ENCODE measurements at regions not wholly inside any gene's neighbourhood (a gene's known extent, or its start where the extent isn't known, plus 50 kb on each side); places are given as distances from the start of the nearest gene placed in this dataset.
A peak's percentile ranks its signal among the peaks of the same experiment; 100 is the strongest.

GRCh38 chr1:214187121-214187900 is 93.6 kb upstream of the SMYD2 start:
- DNase-seq (ENCODE audit: low spot score in 2 of 2), result no peak
- peaks cover 0 to 16% (median 0%) of the 10 kb centered on the region in 4 donors for H3K4me1 ChIP-seq
- peak overlapping the region in 2 of 4 donors; percentile 14 to 35 for H3K4me3 ChIP-seq
- 6 to 10% methylated on average over 18 to 51 of the region's 51 CpGs for WGBS, 2 donors
- no peak overlapping the region for H3K27ac ChIP-seq
- no peaks in the 10 kb centered on the region for H3K36me3 ChIP-seq
- peaks cover 0 to 17% (median 3%) of the 10 kb centered on the region in 4 donors for H3K9me3 ChIP-seq
- H3K27me3 ChIP-seq, result peaks cover 0 to 57% of the 10 kb centered on the region in 2 donors
- no peak for TF ChIP-seq CTCF (IDR thresholded peaks at IDR 0.05)
- TF ChIP-seq EP300 (IDR thresholded peaks at IDR 0.05), result no peak
- no peak for TF ChIP-seq POLR2A (IDR thresholded peaks at IDR 0.05)

GRCh38 chr1:214187933-214188332 is 93.0 kb upstream of the SMYD2 start:
- Histone ChIP-seq H3K27ac (no peak overlapping the region), H3K9me3 (peaks cover 0 to 10% (median 2%) of the 10 kb centered on the region in 4 donors), H3K36me3 (no peaks in the 10 kb centered on the region), H3K4me3 (no peak overlapping the region), H3K4me1 (peaks cover 0 to 16% (median 0%) of the 10 kb centered on the region in 4 donors), H3K27me3 (peaks cover 0 to 57% of the 10 kb centered on the region in 2 donors)
- WGBS, 2 donors, result 48 to 56% methylated on average over 7 of the region's 7 CpGs
- DNase-seq (ENCODE audit: low spot score in 2 of 2), result no peak
- TF ChIP-seq CTCF (IDR thresholded peaks at IDR 0.05), result no peak

- TF ChIP-seq CTCF (IDR thresholded peaks at IDR 0.05), result no peak
- TF ChIP-seq POLR2A (IDR thresholded peaks at IDR 0.05), result no peak
- TF ChIP-seq EP300 (IDR thresholded peaks at IDR 0.05), result no peak
- no peak overlapping the region for H3K4me3 ChIP-seq
- H3K27ac ChIP-seq, result no peak overlapping the region
- H3K4me1 ChIP-seq, result peaks cover 0 to 19% (median 0%) of the 10 kb centered on the region in 4 donors
- 92% methylated on average over 2 of the region's 2 CpGs for WGBS, 2 donors
- DNase-seq (ENCODE audit: low spot score in 2 of 2), result no peak
- H3K36me3 ChIP-seq, result no peaks in the 10 kb centered on the region
- peaks cover 0 to 4% (median 0%) of the 10 kb centered on the region in 4 donors for H3K9me3 ChIP-seq
- peaks cover 0 to 57% of the 10 kb centered on the region in 2 donors for H3K27me3 ChIP-seq
These were observed 92.1 kb upstream of the SMYD2 start for GRCh38 chr1:214188835-214189234.

- no peak overlapping the region for H3K4me3 ChIP-seq
These were observed 87.9 kb upstream of the SMYD2 start for GRCh38 chr1:214192825-214193643.

GRCh38 chr1:214193691-214194090 is 87.3 kb upstream of the SMYD2 start:
- no peaks in the 10 kb centered on the region for H3K9me3 ChIP-seq
- no peaks in the 10 kb centered on the region for H3K36me3 ChIP-seq
- 66 to 69% methylated on average over 6 of the region's 6 CpGs for WGBS, 2 donors
- peaks cover 0 to 12% of the 10 kb centered on the region in 2 donors for H3K27me3 ChIP-seq
- TF ChIP-seq POLR2A (IDR thresholded peaks at IDR 0.05), result no peak
- TF ChIP-seq CTCF (IDR thresholded peaks at IDR 0.05), result no peak
- TF ChIP-seq EP300 (IDR thresholded peaks at IDR 0.05), result no peak
- H3K4me1 ChIP-seq, result peaks cover 0 to 3% (median 0%) of the 10 kb centered on the region in 4 donors
- no peak overlapping the region for H3K4me3 ChIP-seq
- no peak overlapping the region for H3K27ac ChIP-seq
- no peak for DNase-seq (ENCODE audit: low spot score in 2 of 2)

More at GRCh38 chr1:214192825-214193643, 87.9 kb upstream of the SMYD2 start:
- 41 to 45% methylated on average over 13 of the region's 13 CpGs for WGBS, 2 donors
- Histone ChIP-seq H3K9me3 (no peaks in the 10 kb centered on the region), H3K4me1 (peaks cover 0 to 3% (median 0%) of the 10 kb centered on the region in 4 donors), H3K27ac (no peak overlapping the region), H3K27me3 (peaks cover 0 to 18% of the 10 kb centered on the region in 2 donors), H3K36me3 (no peaks in the 10 kb centered on the region)
- peak in 1 of 2 donors; percentile 16 for TF ChIP-seq EP300 (IDR thresholded peaks at IDR 0.05)
- TF ChIP-seq POLR2A (IDR thresholded peaks at IDR 0.05), result no peak
- DNase-seq (ENCODE audit: low spot score in 2 of 2), result peak in 1 of 2 donors; percentile 43

All from tibial nerve (tissue), 4 donors.